RWPE1 (cell line): ENCODE measurements at regions not wholly inside any gene's neighbourhood (a gene's known extent, or its start where the extent isn't known, plus 50 kb on each side); places are given as distances from the start of the nearest gene placed in this dataset.

Source experiments
- CTCF ChIA-PET: fragments of 350-600 bp; sonication (Branson Sonifier 250); formaldehyde crosslinking; extraction: SDS; loops from one replicate; lab custom pipeline; 2021; lab: Yijun Ruan, JAX
- POLR2A ChIA-PET: fragments of 400-600 bp; formaldehyde crosslinking; extraction: SDS; loops from one replicate; lab custom pipeline; 2020; ENCODE audit warnings: antibody characterized with exemption; ENCODE audit not compliant: low non-redundant PET; lab: Yijun Ruan, JAX
- DNase-seq: peaks from one replicate; pipeline ENCODE4 v3.0.0; 2012; ENCODE audit warnings: low spot score
- H3K27ac ChIP-seq: fragments of 450-650 bp; 2 replicates; pipeline ENCODE4 v1.5.1; 2017
- CTCF ChIP-seq: fragments of 450-650 bp; conservative IDR thresholded peaks from 2 replicates; pipeline ENCODE4 v1.5.1; 2017; ENCODE audit warnings: low read depth, mild to moderate bottlenecking

GRCh38 chr3:124117486-124117885 is 125.6 kb upstream of the ROPN1 start:
- H3K27ac ChIP-seq, result no peak overlapping the region
- CTCF ChIA-PET, result no interaction called here
- POLR2A ChIA-PET, result no interaction called here
- DNase-seq, result no peak
- no peak for TF ChIP-seq CTCF

GRCh38 chr3:124118397-124118796 is 126.5 kb upstream of the ROPN1 start:
- no peak for DNase-seq
- ChIA-PET POLR2A (no interaction called here), CTCF (no interaction called here)
- no peak for TF ChIP-seq CTCF
- no peak overlapping the region for H3K27ac ChIP-seq

GRCh38 chr3:124119056-124119716 is 127.3 kb upstream of the ROPN1 start:
- no peak overlapping the region for H3K27ac ChIP-seq
- CTCF ChIA-PET, result interaction anchor here (0.6 kb wide), 1 partner anchor 467 kb away, joined by 4 read pairs; no protein-coding TSS in a partner anchor
- POLR2A ChIA-PET, result no interaction called here
- TF ChIP-seq CTCF, result no peak
- DNase-seq, result no peak

GRCh38 chr3:124121379-124122312 is 129.7 kb upstream of the ROPN1 start:
- no peak for TF ChIP-seq CTCF
- ChIA-PET CTCF (no interaction called here), POLR2A (no interaction called here)
- no peak overlapping the region for H3K27ac ChIP-seq
- no peak for DNase-seq

GRCh38 chr3:124125315-124125714 is 133.4 kb upstream of the ROPN1 start:
- DNase-seq, result no peak
- ChIA-PET CTCF (no interaction called here), POLR2A (no interaction called here)
- H3K27ac ChIP-seq, result no peak overlapping the region
- no peak for TF ChIP-seq CTCF

GRCh38 chr3:124126436-124127023 is 134.6 kb upstream of the ROPN1 start:
- ChIA-PET POLR2A (no interaction called here), CTCF (no interaction called here)
- no peak overlapping the region for H3K27ac ChIP-seq
- no peak for DNase-seq
- no peak for TF ChIP-seq CTCF
